ENCODE measurements at regions not wholly inside any gene's neighbourhood (a gene's known extent, or its start where the extent isn't known, plus 50 kb on each side); places are given as distances from the start of the nearest gene placed in this dataset.

GRCh38 chr21:23624281-23624680, 1983.0 kb downstream of the MRPL39 start:
- no peak for TF ChIP-seq POLR2A (IDR thresholded peaks at IDR 0.05; ENCODE audit: low read depth, low read length)
- no peak for TF ChIP-seq TAF1 (IDR thresholded peaks at IDR 0.05; ENCODE audit: low read depth, low read length)
- TF ChIP-seq POLR2AphosphoS5 (IDR thresholded peaks at IDR 0.05; ENCODE audit: low read depth, low read length) = no peak
- TF ChIP-seq PAX5 (IDR thresholded peaks at IDR 0.05; ENCODE audit: insufficient read depth, low read length, severe bottlenecking) = no peak
- TF ChIP-seq SPI1 (IDR thresholded peaks at IDR 0.05; ENCODE audit: low read depth, low read length) = no peak
- TF ChIP-seq POU2F2 (IDR thresholded peaks at IDR 0.05; ENCODE audit: low read depth, low read length) = no peak
